Naive thymus-derived CD8-positive, alpha-beta T cell (primary cell): ENCODE measurements at regions not wholly inside any gene's neighbourhood (a gene's known extent, or its start where the extent isn't known, plus 50 kb on each side); places are given as distances from the start of the nearest gene placed in this dataset.
A peak's percentile ranks its signal among the peaks of the same experiment; 100 is the strongest.
"Not testable (repeated sequence)": the region's sequence is repeated elsewhere in the genome, so short reads cannot be mapped to it uniquely, and the experiment has no call there.

Experiments used
- ATAC-seq, 2 donors: fragments of 150-1000 bp; cut with Tn5 transposase in 1 of 2; sonication (Bioruptor Pico), chemical (Tn5 transposase) in 1 of 2; 1 replicate in 1 of 2; 2 replicates in 1 of 2; pipeline ENCODE4 v1.10.0; 2021; ENCODE audit warnings: mild to moderate bottlenecking in 2 of 2, moderate library complexity in 2 of 2
- POLR2A ChIA-PET: fragments of 350-600 bp; sonication (Branson Sonifier 250); formaldehyde crosslinking; loops from one replicate; lab custom pipeline; 2021; ENCODE audit warnings: antibody characterized with exemption; lab: Charles Lee
- DNase-seq, 10 donors: peaks; one replicate each; pipeline versions ENCODE4 v3.0.0 to v3.0.0-alpha.2; 2020 to 2022
- H3K27ac Mint-ChIP-seq, 10 donors: one replicate each; pipeline ENCODE4 v1.8.0; 2020 to 2022; ENCODE audit warnings: mild to moderate bottlenecking in 10 of 10, mixed read lengths in 10 of 10, moderate library complexity in 4 of 10, inconsistent platforms in 1 of 10
- H3K27me3 Mint-ChIP-seq, 5 donors: one replicate each; pipeline ENCODE4 v1.8.0; 2021 to 2022; ENCODE audit warnings: mixed read lengths in 5 of 5
- H3K36me3 Mint-ChIP-seq, 3 donors: one replicate each; pipeline ENCODE4 v1.8.0; 2020 to 2022; ENCODE audit warnings: mixed read lengths in 3 of 3, mild to moderate bottlenecking in 2 of 3, inconsistent platforms in 1 of 3
- H3K4me1 Mint-ChIP-seq, 4 donors: one replicate each; pipeline ENCODE4 v1.8.0; 2021 to 2022; ENCODE audit warnings: mixed read lengths in 4 of 4
- H3K4me3 Mint-ChIP-seq, 10 donors: one replicate each; pipeline ENCODE4 v1.8.0; 2020 to 2022; ENCODE audit warnings: mild to moderate bottlenecking in 10 of 10, mixed read lengths in 10 of 10, moderate library complexity in 6 of 10, inconsistent platforms in 1 of 10
- H3K9me3 Mint-ChIP-seq, 9 donors: one replicate each; pipeline ENCODE4 v1.8.0; 2020 to 2022; ENCODE audit warnings: mixed read lengths in 9 of 9, mild to moderate bottlenecking in 3 of 9, inconsistent platforms in 1 of 9, moderate library complexity in 1 of 9

- H3K27ac Mint-ChIP-seq: peak overlapping the region in 4 of 10 donors; percentile 25 to 94 (median 48)
- no peaks in the 10 kb centered on the region for H3K9me3 Mint-ChIP-seq
- peaks cover 60 to 88% (median 84%) of the 10 kb centered on the region in 4 donors for H3K4me1 Mint-ChIP-seq
- DNase-seq: no peak
- no peaks in the 10 kb centered on the region for H3K27me3 Mint-ChIP-seq
- ATAC-seq: no peak
- POLR2A ChIA-PET: interaction anchor here (0.8 kb wide), 1 partner anchor 19 kb away, joined by 4 read pairs; no protein-coding TSS in a partner anchor
- H3K4me3 Mint-ChIP-seq: peak overlapping the region in 2 of 10 donors; percentile 35 to 71
- peaks cover 0 to 59% (median 6%) of the 10 kb centered on the region in 3 donors for H3K36me3 Mint-ChIP-seq
Measured at GRCh38 chrY:7320751-7321150, 409.2 kb upstream of the AMELY start.

GRCh38 chrY:7320171-7320570, 408.6 kb upstream of the AMELY start:
- H3K4me3 Mint-ChIP-seq: peak overlapping the region in 4 of 10 donors; percentile 31 to 71 (median 38)
- peaks cover 0 to 61% (median 6%) of the 10 kb centered on the region in 3 donors for H3K36me3 Mint-ChIP-seq
- H3K27me3 Mint-ChIP-seq, DNase-seq, POLR2A ChIA-PET, ATAC-seq, H3K9me3 Mint-ChIP-seq: not testable (repeated sequence)
- H3K4me1 Mint-ChIP-seq: peaks cover 59 to 86% (median 80%) of the 10 kb centered on the region in 4 donors
- H3K27ac Mint-ChIP-seq: peak overlapping the region in 5 of 10 donors; percentile 66 to 94 (median 75)

- H3K27ac Mint-ChIP-seq: peak overlapping the region in 5 of 10 donors; percentile 40 to 94 (median 79)
- ATAC-seq (peak in 1 of 2 donors; percentile 60), DNase-seq (no peak)
- POLR2A ChIA-PET: no interaction called here
- H3K4me3 Mint-ChIP-seq: peak overlapping the region in 5 of 10 donors; percentile 42 to 80 (median 65)
- H3K36me3 Mint-ChIP-seq: peaks cover 0 to 71% (median 6%) of the 10 kb centered on the region in 3 donors
- no peaks in the 10 kb centered on the region for H3K27me3 Mint-ChIP-seq
- peaks cover 56 to 79% (median 72%) of the 10 kb centered on the region in 4 donors for H3K4me1 Mint-ChIP-seq
- no peaks in the 10 kb centered on the region for H3K9me3 Mint-ChIP-seq
Measured at GRCh38 chrY:7318122-7318521, 406.6 kb upstream of the AMELY start.

- no peaks in the 10 kb centered on the region for H3K27me3 Mint-ChIP-seq
- DNase-seq (no peak), ATAC-seq (no peak)
- no peaks in the 10 kb centered on the region for H3K9me3 Mint-ChIP-seq
- peaks cover 0 to 71% (median 6%) of the 10 kb centered on the region in 3 donors for H3K36me3 Mint-ChIP-seq
- H3K27ac Mint-ChIP-seq: peak overlapping the region in 4 of 10 donors; percentile 71 to 94 (median 77)
- POLR2A ChIA-PET: no interaction called here
- H3K4me3 Mint-ChIP-seq: peak overlapping the region in 5 of 10 donors; percentile 42 to 80 (median 64)
- H3K4me1 Mint-ChIP-seq: peaks cover 53 to 77% (median 70%) of the 10 kb centered on the region in 4 donors
Measured at GRCh38 chrY:7317571-7317970, 406.0 kb upstream of the AMELY start.

DNA sequence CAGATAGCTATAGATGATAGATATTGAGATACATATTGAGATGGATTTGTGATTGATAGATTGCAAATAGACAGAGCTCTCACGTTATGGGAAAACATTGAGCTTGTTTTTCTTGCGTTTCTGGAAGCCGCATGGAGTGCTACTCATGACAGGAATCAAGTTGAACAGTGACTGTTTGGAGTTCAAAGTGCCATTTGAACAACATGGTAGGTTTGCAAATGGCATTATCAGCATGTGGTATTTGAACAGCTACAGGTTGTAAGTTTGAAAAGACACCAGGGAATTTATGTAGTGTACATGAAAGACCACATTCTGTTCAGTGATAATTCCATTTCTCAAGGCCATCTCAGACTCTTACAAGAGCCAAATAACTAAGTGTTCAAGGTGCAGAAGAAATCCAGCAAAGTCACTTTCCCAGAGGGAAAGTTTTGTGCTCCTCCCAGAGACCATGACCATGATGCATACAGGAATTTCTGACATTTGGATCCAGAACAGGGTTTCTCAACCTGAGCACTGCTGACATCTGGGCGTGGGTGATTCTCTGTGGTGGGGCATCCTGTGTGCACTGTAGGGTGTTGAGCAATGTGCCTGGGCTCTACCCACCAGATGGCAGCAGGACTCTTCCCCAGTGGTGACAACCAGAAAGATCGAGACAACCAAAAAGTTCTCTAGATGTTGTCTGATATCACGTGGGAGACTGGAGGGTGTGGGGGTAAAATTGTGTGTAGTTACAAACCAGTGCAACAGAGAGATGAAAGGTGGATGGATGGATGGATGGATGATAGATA, 399.1 kb upstream of the AMELY start:
- peak overlapping the region in 4 of 10 donors; percentile 4 to 75 (median 30) for H3K4me3 Mint-ChIP-seq
- H3K27me3 Mint-ChIP-seq: no peaks in the 10 kb centered on the region
- POLR2A ChIA-PET: interaction anchor here (1.2 kb wide), 1 partner anchor 10 kb away, joined by 3 read pairs; no protein-coding TSS in a partner anchor
- peaks cover 28 to 54% (median 40%) of the 10 kb centered on the region in 4 donors for H3K4me1 Mint-ChIP-seq
- ATAC-seq (peak; percentile 99), DNase-seq (peak in 7 of 10 donors; percentile 30 to 86 (median 60))
- peak overlapping the region in 5 of 10 donors; percentile 84 to 97 (median 89) for H3K27ac Mint-ChIP-seq
- H3K9me3 Mint-ChIP-seq: no peaks in the 10 kb centered on the region
- H3K36me3 Mint-ChIP-seq: peaks cover 0 to 78% (median 4%) of the 10 kb centered on the region in 3 donors

GRCh38 chrY:7308816-7309215, 397.3 kb upstream of the AMELY start:
- Mint-ChIP-seq H3K36me3 (peaks cover 0 to 83% (median 10%) of the 10 kb centered on the region in 3 donors), H3K9me3 (no peaks in the 10 kb centered on the region), H3K4me3 (no peak overlapping the region), H3K27ac (peak overlapping the region in 3 of 10 donors; percentile 53 to 89 (median 85)), H3K4me1 (peaks cover 33 to 58% (median 45%) of the 10 kb centered on the region in 4 donors), H3K27me3 (no peaks in the 10 kb centered on the region)
- DNase-seq: no peak
- no peak for ATAC-seq
- POLR2A ChIA-PET: no interaction called here

DNA sequence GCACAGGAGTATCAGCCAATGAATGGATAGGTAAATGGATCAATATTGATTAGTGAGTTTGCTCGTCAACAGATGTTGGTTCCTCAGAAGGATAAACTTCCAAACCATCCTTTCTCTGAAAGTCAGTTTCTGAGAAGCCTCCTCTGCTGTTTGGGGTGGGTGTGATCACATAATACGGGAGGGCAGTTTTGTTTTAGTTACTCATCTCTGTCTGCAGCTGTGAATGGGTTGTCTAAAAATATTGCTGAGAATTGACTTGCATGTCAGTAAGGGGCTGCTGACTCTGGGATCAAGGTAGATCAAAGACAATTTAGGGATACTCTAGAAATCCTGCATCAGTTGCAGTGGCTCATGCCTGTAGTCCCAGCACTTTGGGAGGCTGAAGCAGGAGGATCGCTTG, 390.8 kb upstream of the AMELY start:
- Mint-ChIP-seq H3K27me3 (no peaks in the 10 kb centered on the region), H3K4me1 (peaks cover 45 to 68% (median 53%) of the 10 kb centered on the region in 4 donors), H3K36me3 (peaks cover 0 to 72% (median 10%) of the 10 kb centered on the region in 3 donors), H3K9me3 (no peaks in the 10 kb centered on the region), H3K27ac (peak overlapping the region in 5 of 10 donors; percentile 29 to 85 (median 82)), H3K4me3 (peak overlapping the region in 3 of 10 donors; percentile 38 to 59 (median 44))
- ATAC-seq: no peak
- POLR2A ChIA-PET: no interaction called here
- DNase-seq: no peak

GRCh38 chrY:7299960-7300359, 388.4 kb upstream of the AMELY start:
- ATAC-seq (peak in 1 of 2 donors; percentile 44), DNase-seq (no peak)
- Mint-ChIP-seq H3K9me3 (no peaks in the 10 kb centered on the region), H3K4me1 (peaks cover 50 to 75% (median 58%) of the 10 kb centered on the region in 4 donors), H3K27ac (peak overlapping the region in 5 of 10 donors; percentile 7 to 82 (median 53)), H3K4me3 (peak overlapping the region in 5 of 10 donors; percentile 24 to 78 (median 29)), H3K36me3 (peaks cover 0 to 61% (median 4%) of the 10 kb centered on the region in 3 donors), H3K27me3 (no peaks in the 10 kb centered on the region)
- POLR2A ChIA-PET: interaction anchor here (1.4 kb wide), 2 partner anchors 9 to 10 kb away, joined by 3 read pairs; no protein-coding TSS in a partner anchor

DNA sequence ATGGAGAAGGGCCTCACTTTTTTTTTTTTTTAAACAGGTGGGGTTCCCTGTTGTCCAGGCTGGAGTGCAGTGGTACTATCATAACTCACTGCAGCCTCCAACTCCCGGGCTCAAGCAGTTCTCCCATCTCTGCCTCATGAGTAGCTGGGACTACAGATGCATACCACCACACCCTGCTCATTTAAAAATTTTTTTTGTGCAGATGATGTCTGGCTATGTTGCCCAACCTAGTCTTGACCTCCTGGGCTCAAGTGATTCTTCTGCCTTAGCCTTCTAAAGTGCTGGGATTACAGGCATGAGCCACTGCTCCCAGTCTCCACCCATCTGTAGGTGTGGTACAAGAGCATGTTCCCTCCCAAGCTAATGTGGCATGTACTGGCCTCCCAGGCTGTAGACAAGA, 380.6 kb upstream of the AMELY start:
- peaks cover 0 to 28% (median 3%) of the 10 kb centered on the region in 3 donors for H3K36me3 Mint-ChIP-seq
- POLR2A ChIA-PET: interaction anchor here (0.6 to 0.7 kb wide), 3 partner anchors 11 to 64 kb away, joined by 3 to 4 read pairs (median 4); no protein-coding TSS in a partner anchor
- H3K27me3 Mint-ChIP-seq: no peaks in the 10 kb centered on the region
- peak overlapping the region in 2 of 10 donors; percentile 27 to 87 for H3K4me3 Mint-ChIP-seq
- H3K4me1 Mint-ChIP-seq: peaks cover 34 to 74% (median 56%) of the 10 kb centered on the region in 4 donors
- H3K9me3 Mint-ChIP-seq: no peaks in the 10 kb centered on the region
- H3K27ac Mint-ChIP-seq: peak overlapping the region in 5 of 10 donors; percentile 59 to 99 (median 98)
- no peak for ATAC-seq
- DNase-seq: no peak

DNA sequence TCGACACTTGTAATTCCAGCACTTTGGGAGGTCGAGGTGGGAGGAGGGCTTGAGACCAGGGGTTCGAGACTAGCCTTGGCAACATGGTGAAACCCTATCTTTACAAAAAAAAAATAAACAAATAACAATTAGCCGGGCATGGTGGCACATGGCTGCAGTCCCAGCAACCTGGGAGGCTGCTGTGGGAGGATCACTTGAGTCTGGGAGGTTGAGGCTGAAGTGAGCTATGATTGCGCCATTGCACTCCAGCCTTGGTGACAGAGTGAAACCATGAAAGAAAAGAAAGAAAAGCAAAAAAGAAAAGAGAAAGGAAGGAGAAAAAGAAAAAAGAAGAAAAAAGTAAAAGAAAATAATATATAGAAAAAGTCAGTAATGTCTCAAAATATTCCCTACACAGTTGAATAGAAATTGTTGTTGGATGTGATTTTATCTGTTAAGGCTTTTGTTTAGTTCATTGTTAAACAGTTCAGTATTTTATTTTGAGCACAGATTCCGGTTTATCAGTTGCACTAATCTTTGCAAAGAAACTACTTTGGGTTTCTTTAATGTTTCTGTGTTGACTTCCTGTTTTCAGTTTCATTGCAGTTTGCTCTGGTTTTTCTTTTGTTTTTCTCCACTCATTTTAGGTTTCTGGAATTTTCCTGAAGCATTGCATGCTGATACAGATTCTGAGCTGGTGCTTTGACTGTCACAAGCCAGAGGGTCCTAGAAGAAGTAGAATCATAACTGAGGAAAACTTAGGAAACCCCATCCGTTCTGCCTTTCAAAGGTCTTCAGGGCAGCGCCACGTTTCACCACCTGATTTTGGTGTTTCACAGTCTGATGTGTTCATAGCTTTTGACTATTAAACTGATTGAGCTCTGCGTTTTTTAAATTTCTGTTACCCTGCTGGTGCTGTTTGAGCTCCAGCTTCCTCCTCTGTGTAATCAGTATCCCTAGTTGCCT, 378.6 kb upstream of the AMELY start:
- DNase-seq (no peak), ATAC-seq (peak; percentile 73 to 78)
- Mint-ChIP-seq H3K4me3 (peak overlapping the region in 6 of 10 donors; percentile 73 to 91 (median 88)), H3K27me3 (no peaks in the 10 kb centered on the region), H3K4me1 (peaks cover 30 to 74% (median 53%) of the 10 kb centered on the region in 4 donors), H3K9me3 (no peaks in the 10 kb centered on the region), H3K27ac (peak overlapping the region in 5 of 10 donors; percentile 96 to 99 (median 98)), H3K36me3 (peaks cover 0 to 38% (median 7%) of the 10 kb centered on the region in 3 donors)
- POLR2A ChIA-PET: interaction anchor here (1.0 to 2.2 kb wide), 3 partner anchors 10 to 18 kb away, joined by 3 to 24 read pairs (median 3); no protein-coding TSS in a partner anchor

GRCh38 chrY:7288611-7289010, 377.1 kb upstream of the AMELY start:
- peaks cover 32 to 75% (median 57%) of the 10 kb centered on the region in 4 donors for H3K4me1 Mint-ChIP-seq

More at GRCh38 chrY:7288611-7289010, 377.1 kb upstream of the AMELY start:
- Mint-ChIP-seq H3K9me3 (no peaks in the 10 kb centered on the region), H3K36me3 (peaks cover 0 to 49% (median 9%) of the 10 kb centered on the region in 3 donors), H3K27me3 (no peaks in the 10 kb centered on the region), H3K27ac (peak overlapping the region in 5 of 10 donors; percentile 80 to 99 (median 98)), H3K4me3 (peak overlapping the region in 1 of 10 donors; percentile 15)
- POLR2A ChIA-PET: interaction anchor here (0.7 to 0.8 kb wide), 2 partner anchors 15 to 50 kb away, joined by 3 read pairs; no protein-coding TSS in a partner anchor
- DNase-seq: no peak
- ATAC-seq: no peak
